ENCODE measurements at regions not wholly inside any gene's neighbourhood (a gene's known extent, or its start where the extent isn't known, plus 50 kb on each side); places are given as distances from the start of the nearest gene placed in this dataset.

GRCh38 chr16:50997679-50998078 lies 153.4 kb downstream of the SALL1 start:
- Histone ChIP-seq H3K4me1 (ENCODE audit: control insufficient read depth in 1 of 2, insufficient read depth in 1 of 2, low read depth in 1 of 2, low read length in 1 of 2) (no peaks in the 10 kb centered on the region), H3K36me3 (no peaks in the 10 kb centered on the region), H3K27ac (no peak overlapping the region), H3K9me3 (no peaks in the 10 kb centered on the region), H3K27me3 (no peaks in the 10 kb centered on the region), H3K4me3 (ENCODE audit: low read depth in 1 of 2, low read length in 1 of 2) (no peak overlapping the region)
- no peak for TF ChIP-seq CTCF (IDR thresholded peaks at IDR 0.05)

- Histone ChIP-seq H3K4me1 (ENCODE audit: control insufficient read depth in 1 of 2, insufficient read depth in 1 of 2, low read depth in 1 of 2, low read length in 1 of 2) (no peaks in the 10 kb centered on the region), H3K27ac (no peak overlapping the region), H3K27me3 (no peaks in the 10 kb centered on the region), H3K4me3 (ENCODE audit: low read depth in 1 of 2, low read length in 1 of 2) (no peak overlapping the region), H3K9me3 (no peaks in the 10 kb centered on the region), H3K36me3 (no peaks in the 10 kb centered on the region)
- no peak for TF ChIP-seq CTCF (IDR thresholded peaks at IDR 0.05)
Observed at GRCh38 chr16:50996830-50997186, 154.3 kb downstream of the SALL1 start.

GRCh38 chr16:50996166-50996829 lies 154.8 kb downstream of the SALL1 start:
- no peaks in the 10 kb centered on the region for H3K9me3 ChIP-seq
- no peak overlapping the region for H3K27ac ChIP-seq
- no peaks in the 10 kb centered on the region for H3K4me1 ChIP-seq (ENCODE audit: control insufficient read depth in 1 of 2, insufficient read depth in 1 of 2, low read depth in 1 of 2, low read length in 1 of 2)
- H3K27me3 ChIP-seq, result no peaks in the 10 kb centered on the region
- H3K4me3 ChIP-seq (ENCODE audit: low read depth in 1 of 2, low read length in 1 of 2), result no peak overlapping the region
- no peak for TF ChIP-seq CTCF (IDR thresholded peaks at IDR 0.05)
- no peaks in the 10 kb centered on the region for H3K36me3 ChIP-seq

- no peak for TF ChIP-seq CTCF (IDR thresholded peaks at IDR 0.05)
- no peak overlapping the region for H3K4me3 ChIP-seq (ENCODE audit: low read depth in 1 of 2, low read length in 1 of 2)
- no peaks in the 10 kb centered on the region for H3K4me1 ChIP-seq (ENCODE audit: control insufficient read depth in 1 of 2, insufficient read depth in 1 of 2, low read depth in 1 of 2, low read length in 1 of 2)
- no peaks in the 10 kb centered on the region for H3K9me3 ChIP-seq
- H3K27ac ChIP-seq, result no peak overlapping the region
- H3K36me3 ChIP-seq, result no peaks in the 10 kb centered on the region
- H3K27me3 ChIP-seq, result no peaks in the 10 kb centered on the region
Observed at GRCh38 chr16:50994995-50995394, 156.1 kb downstream of the SALL1 start.

- no peaks in the 10 kb centered on the region for H3K9me3 ChIP-seq
- H3K27me3 ChIP-seq, result no peaks in the 10 kb centered on the region
- H3K4me1 ChIP-seq (ENCODE audit: control insufficient read depth in 1 of 2, insufficient read depth in 1 of 2, low read depth in 1 of 2, low read length in 1 of 2), result no peaks in the 10 kb centered on the region
- no peak overlapping the region for H3K4me3 ChIP-seq (ENCODE audit: low read depth in 1 of 2, low read length in 1 of 2)
- H3K27ac ChIP-seq, result no peak overlapping the region
- H3K36me3 ChIP-seq, result no peaks in the 10 kb centered on the region
- no peak for TF ChIP-seq CTCF (IDR thresholded peaks at IDR 0.05)
Observed at GRCh38 chr16:50992350-50993032, 158.6 kb downstream of the SALL1 start.

Data from neutrophil (primary cell).